GM12892 (cell line): ENCODE measurements at regions not wholly inside any gene's neighbourhood (a gene's known extent, or its start where the extent isn't known, plus 50 kb on each side); places are given as distances from the start of the nearest gene placed in this dataset.

Source experiments
- DNase-seq: peaks from one replicate; pipeline ENCODE4 v3.0.0; 2011; ENCODE audit not compliant: insufficient read length
- FAIRE-seq: peaks from 2 replicates; lab custom pipeline; 2011; peaks lifted over from hg19 to GRCh38; lab: Jason Lieb, UNC
- POLR2A ChIP-seq: IDR thresholded peaks from 2 replicates; pipeline ENCODE4 v1.6.1; 2011; ENCODE audit warnings: low read depth, low read length, control low read depth
- POLR2AphosphoS5 ChIP-seq: IDR thresholded peaks from 2 replicates; pipeline ENCODE4 v1.6.1; 2011; ENCODE audit warnings: low read depth, low read length, control low read depth
- TAF1 ChIP-seq: IDR thresholded peaks from 2 replicates; pipeline ENCODE4 v1.6.1; 2011; ENCODE audit warnings: low read depth, mild to moderate bottlenecking, control low read depth, low read length, borderline replicate concordance

- FAIRE-seq, result no peak
These were observed 391.9 kb upstream of the THBS1 start for GRCh38 chr15:39188930-39189329.

GRCh38 chr15:39191871-39192291 lies 389.0 kb upstream of the THBS1 start:
- FAIRE-seq, result no peak
- TF ChIP-seq POLR2AphosphoS5 (no peak), TAF1 (no peak), POLR2A (no peak)
- no peak for DNase-seq

More at GRCh38 chr15:39188930-39189329, 391.9 kb upstream of the THBS1 start:
- TF ChIP-seq TAF1 (no peak), POLR2A (no peak), POLR2AphosphoS5 (no peak)
- no peak for DNase-seq

- no peak for TF ChIP-seq TAF1
- TF ChIP-seq POLR2AphosphoS5, result no peak
- TF ChIP-seq POLR2A, result no peak
- FAIRE-seq (no peak), DNase-seq (no peak)
These were observed 388.5 kb upstream of the THBS1 start for GRCh38 chr15:39192351-39192750.

- FAIRE-seq (no peak), DNase-seq (no peak)
- TF ChIP-seq TAF1 (no peak), POLR2AphosphoS5 (no peak), POLR2A (no peak)
These were observed 387.8 kb upstream of the THBS1 start for GRCh38 chr15:39192979-39193560.

- DNase-seq (no peak), FAIRE-seq (no peak)
- no peak for TF ChIP-seq TAF1
- TF ChIP-seq POLR2A, result no peak
- TF ChIP-seq POLR2AphosphoS5, result no peak
These were observed 387.3 kb upstream of the THBS1 start for GRCh38 chr15:39193611-39194010.

- DNase-seq (no peak), FAIRE-seq (no peak)
- TF ChIP-seq POLR2A, result no peak
- TF ChIP-seq POLR2AphosphoS5, result no peak
- TF ChIP-seq TAF1, result no peak
These were observed 386.6 kb upstream of the THBS1 start for GRCh38 chr15:39194106-39194830.

GRCh38 chr15:39195961-39196486 lies 384.9 kb upstream of the THBS1 start:
- TF ChIP-seq POLR2AphosphoS5, result no peak
- no peak for TF ChIP-seq TAF1
- TF ChIP-seq POLR2A, result no peak
- DNase-seq, result no peak

GRCh38 chr15:39198044-39199000 lies 382.6 kb upstream of the THBS1 start:
- DNase-seq, result no peak
- TF ChIP-seq POLR2A (no peak), POLR2AphosphoS5 (no peak), TAF1 (no peak)
- FAIRE-seq, result no peak

More at GRCh38 chr15:39195961-39196486, 384.9 kb upstream of the THBS1 start:
- no peak for FAIRE-seq

GRCh38 chr15:39199076-39199475 lies 381.8 kb upstream of the THBS1 start:
- DNase-seq, result no peak
- TF ChIP-seq POLR2AphosphoS5 (no peak), POLR2A (no peak), TAF1 (no peak)
- no peak for FAIRE-seq

GRCh38 chr15:39200586-39200985 lies 380.3 kb upstream of the THBS1 start:
- FAIRE-seq (no peak), DNase-seq (no peak)

GRCh38 chr15:39202641-39203040 lies 378.2 kb upstream of the THBS1 start:
- TF ChIP-seq POLR2A (no peak), POLR2AphosphoS5 (no peak), TAF1 (no peak)
- no peak for DNase-seq
- FAIRE-seq, result no peak

More at GRCh38 chr15:39200586-39200985, 380.3 kb upstream of the THBS1 start:
- TF ChIP-seq TAF1, result no peak
- no peak for TF ChIP-seq POLR2A
- TF ChIP-seq POLR2AphosphoS5, result no peak
